ENCODE measurements at regions not wholly inside any gene's neighbourhood (a gene's known extent, or its start where the extent isn't known, plus 50 kb on each side); places are given as distances from the start of the nearest gene placed in this dataset.

DNA sequence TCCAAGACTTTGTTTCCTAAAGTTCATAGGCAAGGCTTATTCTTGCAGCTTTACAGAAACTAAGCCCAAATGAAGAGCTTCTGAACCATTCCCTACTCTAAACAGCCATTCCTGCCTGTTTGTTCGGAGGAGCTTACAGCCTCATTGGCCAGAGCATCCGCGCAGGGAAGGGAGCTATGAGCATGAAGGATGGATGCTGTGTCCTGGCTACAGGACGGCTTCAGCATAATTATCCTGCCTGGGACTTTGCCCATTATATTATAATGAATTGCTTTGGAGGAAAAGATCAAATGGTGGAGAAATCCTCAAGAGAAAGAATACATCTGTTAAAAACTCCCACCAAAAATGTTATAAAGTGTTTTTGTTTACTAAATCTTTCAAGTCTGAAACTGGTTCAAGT lies 378.2 kb upstream of the BTBD3 start:
- ATAC-seq: no peak
- no peak for DNase-seq (ENCODE audit: low spot score)

DNA sequence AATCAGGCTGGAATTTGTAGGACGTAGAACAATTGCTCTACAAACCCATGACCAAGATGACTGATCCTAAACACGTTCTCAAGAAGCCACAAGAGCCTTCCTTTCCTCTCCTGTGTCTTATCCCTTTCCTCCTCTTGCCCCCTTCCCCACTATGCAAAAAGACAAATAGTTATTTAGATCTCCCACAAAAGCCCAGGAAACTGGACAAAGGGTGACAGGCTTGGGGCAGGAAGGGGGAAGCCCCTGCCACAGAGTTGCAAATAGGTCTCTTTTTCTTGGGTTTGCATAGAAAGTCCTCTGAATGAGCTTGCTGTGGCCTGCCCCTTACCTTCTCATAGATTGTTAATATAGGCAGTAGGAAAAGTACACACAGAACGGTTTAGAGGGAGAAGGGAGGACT lies 377.1 kb upstream of the BTBD3 start:
- DNase-seq (ENCODE audit: low spot score): no peak

DNA sequence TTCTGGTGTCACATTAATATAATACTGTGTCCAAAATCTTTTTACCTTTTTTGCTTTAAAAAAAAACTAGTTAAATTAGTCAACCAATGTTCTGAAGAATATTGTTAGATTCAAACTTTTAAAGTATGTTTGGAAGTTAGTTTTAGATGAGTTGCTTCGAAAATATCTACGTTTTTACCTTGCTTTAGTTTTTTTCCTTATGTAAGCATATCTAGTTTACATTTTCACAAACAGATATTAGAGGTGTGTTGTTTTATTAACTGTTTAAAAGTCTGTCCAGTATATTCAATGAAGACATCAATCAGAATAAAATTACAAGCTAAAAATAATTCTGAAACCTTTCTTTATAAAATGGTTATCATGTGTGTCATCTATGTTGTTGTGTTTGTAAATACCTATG lies 375.0 kb upstream of the BTBD3 start:
- ATAC-seq (no peak), DNase-seq (ENCODE audit: low spot score) (no peak)

More for the DNA sequence above, 377.1 kb upstream of the BTBD3 start:
- no peak for ATAC-seq

DNA sequence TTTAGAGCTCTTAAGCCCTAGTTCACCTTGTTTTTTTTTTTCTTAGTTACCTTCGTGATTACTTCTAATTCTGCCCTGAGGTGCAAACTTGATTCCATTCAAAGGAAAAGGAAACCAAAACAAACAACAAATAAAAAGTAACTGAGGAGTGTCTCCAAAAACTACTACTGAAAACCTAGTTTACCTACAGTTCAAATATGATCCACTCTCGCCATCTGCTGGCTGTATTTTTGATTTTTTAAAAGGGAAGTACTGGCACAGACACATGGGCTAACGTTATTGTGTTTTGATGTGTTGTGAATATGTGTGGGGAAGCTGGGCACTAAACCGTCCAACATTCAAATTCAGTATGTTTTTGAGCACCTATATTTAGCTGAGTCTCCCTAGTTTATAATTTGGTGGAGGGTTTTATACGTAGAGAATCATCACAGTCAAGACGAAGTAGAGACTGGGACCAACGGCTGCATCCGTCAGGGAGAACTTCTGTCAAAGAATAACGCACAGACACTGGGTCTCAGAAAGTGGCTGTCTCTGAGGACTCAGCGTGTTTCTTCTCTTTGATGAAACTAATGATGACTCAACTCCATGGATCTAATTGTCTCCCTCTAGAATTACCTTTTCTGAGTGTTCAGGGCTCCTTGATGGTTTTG lies 373.5 kb upstream of the BTBD3 start:
- ATAC-seq (peak; percentile 83), DNase-seq (ENCODE audit: low spot score) (no peak)

DNA sequence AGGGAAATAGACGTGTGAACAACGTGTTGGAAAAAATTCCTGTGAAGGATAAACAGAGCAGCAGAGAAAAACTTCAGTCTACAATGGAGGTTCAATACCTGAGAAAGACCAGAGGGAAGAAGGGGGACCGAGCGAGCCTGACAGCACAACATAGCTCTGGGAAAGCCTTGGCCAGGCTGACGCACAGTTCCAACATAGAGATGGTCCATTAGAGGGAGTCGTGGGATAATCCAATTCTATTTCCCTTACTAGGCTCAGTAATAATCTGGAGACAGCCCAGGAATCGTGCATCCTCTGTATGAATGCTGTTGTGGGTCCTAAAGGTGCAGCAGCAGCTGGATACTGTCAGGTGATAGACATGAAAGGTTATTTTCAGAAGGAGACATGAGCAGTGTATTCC lies 370.8 kb upstream of the BTBD3 start:
- no peak for ATAC-seq
- DNase-seq (ENCODE audit: low spot score): no peak

DNA sequence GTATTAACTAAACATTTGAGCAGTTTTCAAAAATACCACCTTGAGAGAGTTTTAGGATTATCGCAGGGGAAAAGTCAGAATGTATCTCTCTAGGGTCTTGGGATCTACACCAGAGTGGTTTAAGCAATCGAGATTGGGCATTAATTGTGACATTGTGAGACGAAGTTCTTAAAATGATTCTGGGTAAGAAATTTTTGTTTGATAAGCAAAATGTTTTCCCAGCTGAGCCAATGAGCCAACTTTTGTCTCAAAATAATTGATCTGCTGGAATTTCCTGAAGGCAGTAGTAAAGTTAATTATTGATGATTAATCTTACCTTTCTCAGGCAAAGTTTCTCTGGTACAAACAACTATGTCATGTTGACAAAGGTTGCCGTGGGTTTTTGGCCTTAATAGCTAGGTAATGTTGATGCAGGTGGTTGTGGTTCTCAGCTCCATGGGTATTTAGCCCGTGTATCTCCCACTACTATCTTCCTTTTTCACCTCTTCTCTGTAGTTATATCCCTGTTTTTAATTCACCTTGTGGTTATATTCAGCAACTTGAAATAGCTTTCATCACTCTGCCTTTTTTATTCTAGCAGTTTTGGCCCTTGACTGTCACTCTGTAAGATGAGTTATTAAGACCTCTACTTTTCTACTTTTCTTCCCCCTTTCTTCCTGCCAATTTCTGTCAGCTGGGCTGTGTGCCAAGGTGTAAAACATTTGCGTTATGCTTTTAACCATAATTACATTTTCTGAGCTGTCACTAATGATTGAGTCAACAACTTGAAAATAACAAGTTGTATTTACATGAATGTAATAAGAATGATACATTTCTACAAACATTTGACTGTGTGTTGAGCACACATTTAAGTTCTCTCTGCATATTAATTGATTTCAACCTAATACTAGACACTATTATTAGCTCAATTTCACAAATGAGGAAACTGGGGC lies 368.3 kb upstream of the BTBD3 start:
- ATAC-seq: peak; percentile 60

DNA sequence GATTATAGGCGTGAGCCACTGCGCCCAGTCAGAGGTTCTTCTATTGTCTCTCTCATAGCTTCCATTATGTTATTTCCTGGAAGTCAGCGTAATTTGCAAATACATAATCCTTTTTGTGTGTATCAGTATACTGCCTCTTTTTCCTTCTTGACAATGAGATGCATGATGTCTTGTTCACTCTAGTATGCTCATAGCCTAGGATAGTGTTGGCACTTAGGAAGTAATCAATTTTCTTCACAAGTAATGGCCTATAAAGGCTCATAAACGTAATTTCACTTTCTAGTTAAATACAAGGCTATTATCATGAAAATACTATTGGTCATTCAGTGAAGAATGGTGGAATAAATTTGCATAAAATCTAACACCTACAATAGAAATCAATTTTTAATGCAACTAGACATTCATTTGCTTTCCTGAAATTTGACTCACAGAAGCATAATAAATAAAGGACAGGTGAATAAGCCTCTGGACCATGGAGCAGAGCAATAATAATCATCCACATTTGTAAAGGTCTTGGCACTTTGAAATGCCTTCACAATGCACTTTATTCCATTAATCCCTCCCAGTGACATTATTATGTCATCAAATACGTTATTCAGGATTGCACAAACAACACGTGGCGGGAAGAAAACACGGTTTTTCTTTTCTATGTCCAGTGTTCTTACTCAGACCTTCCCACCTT lies 366.9 kb upstream of the BTBD3 start:
- DNase-seq (ENCODE audit: low spot score) (no peak), ATAC-seq (no peak)

More for the DNA sequence above, 368.3 kb upstream of the BTBD3 start:
- no peak for DNase-seq (ENCODE audit: low spot score)

DNA sequence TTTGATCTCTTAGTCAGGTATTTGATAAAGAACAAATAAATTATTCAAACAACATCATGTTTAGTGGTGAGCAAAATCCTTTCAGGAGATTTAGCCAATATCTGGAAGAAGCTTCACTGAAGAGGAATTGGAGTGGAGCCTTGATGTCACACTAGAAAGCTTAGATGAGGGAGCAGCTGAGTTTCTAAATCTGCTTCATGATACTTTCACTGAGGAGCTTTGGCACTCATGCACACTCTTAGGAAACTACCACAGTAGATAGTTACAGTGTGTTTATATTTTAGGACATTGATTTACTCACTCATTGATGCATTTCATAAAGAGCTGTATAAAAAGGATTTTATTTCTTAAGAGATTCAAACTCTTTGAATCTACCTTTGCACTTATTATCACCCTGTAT lies 366.2 kb upstream of the BTBD3 start:
- DNase-seq (ENCODE audit: low spot score): no peak
- no peak for ATAC-seq

DNA sequence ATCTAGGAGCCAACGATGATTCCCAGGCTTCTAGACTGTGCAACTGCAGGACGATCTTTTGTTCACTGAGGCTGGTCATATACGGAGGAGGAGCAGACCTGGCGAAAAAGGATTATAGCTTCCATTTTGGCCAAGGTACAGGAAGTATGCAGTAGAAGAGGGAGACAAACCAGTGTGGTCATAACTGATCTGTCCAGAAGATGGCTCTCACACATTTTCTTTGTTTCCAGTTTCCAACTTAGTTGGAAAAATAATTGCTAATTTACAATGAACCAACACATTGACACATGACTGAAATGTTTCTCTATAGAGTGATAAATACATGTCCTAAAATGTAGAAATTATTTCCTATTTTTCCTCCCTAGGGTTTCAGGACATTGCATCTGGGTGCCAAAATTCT lies 364.1 kb upstream of the BTBD3 start:
- DNase-seq (ENCODE audit: low spot score): no peak

DNA sequence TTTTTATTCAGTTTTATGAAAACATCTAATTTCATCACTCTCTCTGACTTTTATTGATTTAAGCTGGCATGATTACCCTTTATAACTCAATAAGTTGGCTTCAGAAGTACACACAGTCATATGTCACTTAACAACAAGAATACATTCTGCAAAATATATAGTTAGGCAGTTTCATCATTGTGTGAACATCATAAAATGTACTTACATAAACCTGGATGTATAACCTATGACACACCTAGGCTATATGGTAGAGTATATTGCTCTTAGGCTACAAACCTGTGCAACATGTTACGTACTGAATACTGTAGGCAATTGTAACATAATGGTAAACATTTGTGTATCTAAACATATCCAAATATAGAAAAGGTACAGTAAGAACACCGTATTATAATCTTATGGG lies 362.2 kb upstream of the BTBD3 start:
- DNase-seq (ENCODE audit: low spot score): no peak
- ATAC-seq: no peak

More for the DNA sequence above, 364.1 kb upstream of the BTBD3 start:
- peak; percentile 68 for ATAC-seq

DNA sequence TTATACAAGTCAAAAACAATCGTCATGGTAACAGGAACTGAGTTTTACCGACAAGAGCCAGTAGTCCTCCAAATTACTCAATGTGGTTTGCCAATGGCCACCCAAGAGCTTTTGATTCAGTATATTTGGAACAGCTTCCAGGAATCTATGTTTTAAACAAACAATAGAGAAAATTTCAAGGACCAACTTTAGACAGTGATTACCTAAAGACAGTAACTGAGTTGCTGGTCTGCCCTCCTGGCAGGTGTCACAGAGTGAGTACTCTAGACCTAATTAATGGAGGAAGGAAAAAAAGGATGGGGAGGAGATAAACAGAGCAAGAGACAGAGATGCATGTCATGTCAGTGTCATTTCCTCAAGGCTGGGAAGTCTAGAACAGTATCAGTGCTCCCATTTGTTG lies 361.3 kb upstream of the BTBD3 start:
- ATAC-seq: no peak
- DNase-seq (ENCODE audit: low spot score): no peak

DNA sequence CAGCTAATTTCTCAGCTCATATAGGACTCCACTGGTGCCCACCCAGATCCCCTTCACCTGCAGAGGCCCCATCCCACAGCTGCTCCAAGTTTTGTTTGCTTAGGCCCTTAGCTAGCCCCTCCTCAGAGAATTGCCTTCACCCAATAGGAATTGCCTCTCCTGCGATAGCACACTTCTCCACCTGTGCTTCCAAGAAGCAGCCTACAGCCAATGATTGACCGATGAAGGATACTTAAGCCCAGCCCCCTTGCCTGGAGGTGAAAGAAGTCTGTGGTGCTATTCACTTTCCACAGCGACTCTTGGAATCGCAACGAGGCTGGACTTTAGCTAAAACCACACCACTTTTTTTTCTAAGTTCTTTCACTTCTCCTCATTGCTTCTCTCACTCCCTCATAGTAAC lies 353.2 kb upstream of the BTBD3 start:
- DNase-seq (ENCODE audit: low spot score) (no peak), ATAC-seq (no peak)

DNA sequence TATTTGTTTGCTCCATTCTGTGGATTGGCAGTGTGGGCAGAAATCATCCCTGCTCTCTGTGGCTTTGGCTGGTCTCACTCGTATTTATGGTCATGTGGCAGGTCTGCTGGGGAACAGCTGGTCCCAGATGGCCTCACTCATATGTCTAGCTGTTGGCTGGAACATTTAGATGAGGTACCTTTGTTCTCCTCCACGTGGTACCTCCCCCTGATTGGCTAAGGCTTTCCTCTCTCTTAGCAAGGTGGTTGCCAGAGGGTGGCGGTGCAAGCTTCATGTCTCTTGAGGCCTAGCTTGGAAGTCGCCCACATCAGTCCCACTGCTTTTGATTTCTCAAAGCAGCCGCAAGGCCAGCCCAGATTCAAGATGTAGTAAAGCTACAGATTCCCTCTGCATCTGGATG lies 348.5 kb upstream of the BTBD3 start:
- DNase-seq (ENCODE audit: low spot score) (no peak), ATAC-seq (no peak)

DNA sequence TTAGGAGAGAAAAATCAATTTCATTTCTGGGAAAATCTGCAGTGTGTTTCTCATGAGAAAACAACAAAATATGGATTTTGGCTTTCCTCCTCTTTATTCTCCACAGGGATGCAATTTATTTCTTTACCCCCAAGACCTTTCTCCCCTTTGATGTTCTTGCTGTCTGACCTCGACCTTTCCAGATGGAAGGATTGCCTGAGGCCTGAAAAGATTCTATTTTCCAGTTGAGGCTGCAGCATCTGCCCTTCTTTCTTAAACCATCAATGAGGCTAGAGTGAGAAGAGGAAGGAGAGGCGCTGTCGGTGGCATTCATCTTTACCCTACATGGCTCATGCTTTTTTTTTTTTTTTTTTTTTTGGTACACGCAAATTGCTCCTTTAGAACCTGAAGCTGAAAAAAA lies 344.2 kb upstream of the BTBD3 start:
- DNase-seq (ENCODE audit: low spot score): no peak
- no peak for ATAC-seq

DNA sequence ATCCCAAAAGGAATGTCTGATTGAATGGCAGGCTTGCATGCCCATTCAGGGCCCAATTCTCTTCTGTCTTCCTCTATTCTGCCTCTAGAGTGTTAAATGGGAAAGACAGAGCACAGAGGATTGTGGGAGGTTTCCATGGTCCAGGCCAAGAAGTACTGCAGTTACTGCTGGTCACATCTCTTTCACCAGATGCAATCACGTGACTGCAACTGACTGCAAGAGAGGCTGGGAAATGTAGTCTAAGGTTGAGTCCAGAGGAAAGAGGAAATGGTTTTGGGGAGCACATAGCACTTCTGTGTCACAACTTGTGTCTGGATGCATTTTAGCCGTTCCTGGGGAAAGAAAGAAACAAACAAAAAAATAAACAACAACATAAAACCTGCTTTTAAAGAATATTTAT lies 336.4 kb upstream of the BTBD3 start:
- ATAC-seq (no peak), DNase-seq (ENCODE audit: low spot score) (no peak)

DNA sequence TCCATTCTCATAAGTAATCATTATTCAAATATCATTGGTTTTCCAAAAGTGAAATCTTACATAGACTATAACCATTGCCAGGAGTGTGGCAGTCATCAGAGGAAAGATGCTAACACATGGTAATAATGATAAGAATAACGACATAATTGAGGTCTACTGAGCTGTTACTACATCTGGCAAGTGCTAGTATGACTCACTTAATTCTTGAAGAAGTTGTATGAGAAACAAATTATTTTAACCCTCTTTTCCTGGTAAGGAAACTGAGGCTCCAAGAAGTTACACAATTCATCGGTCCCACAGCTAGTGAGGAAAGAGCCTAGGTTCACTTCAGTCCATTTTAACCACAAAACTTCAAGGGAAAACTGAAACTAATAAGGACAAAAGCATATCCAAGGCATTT lies 335.6 kb upstream of the BTBD3 start:
- DNase-seq (ENCODE audit: low spot score) (no peak), ATAC-seq (no peak)

DNA sequence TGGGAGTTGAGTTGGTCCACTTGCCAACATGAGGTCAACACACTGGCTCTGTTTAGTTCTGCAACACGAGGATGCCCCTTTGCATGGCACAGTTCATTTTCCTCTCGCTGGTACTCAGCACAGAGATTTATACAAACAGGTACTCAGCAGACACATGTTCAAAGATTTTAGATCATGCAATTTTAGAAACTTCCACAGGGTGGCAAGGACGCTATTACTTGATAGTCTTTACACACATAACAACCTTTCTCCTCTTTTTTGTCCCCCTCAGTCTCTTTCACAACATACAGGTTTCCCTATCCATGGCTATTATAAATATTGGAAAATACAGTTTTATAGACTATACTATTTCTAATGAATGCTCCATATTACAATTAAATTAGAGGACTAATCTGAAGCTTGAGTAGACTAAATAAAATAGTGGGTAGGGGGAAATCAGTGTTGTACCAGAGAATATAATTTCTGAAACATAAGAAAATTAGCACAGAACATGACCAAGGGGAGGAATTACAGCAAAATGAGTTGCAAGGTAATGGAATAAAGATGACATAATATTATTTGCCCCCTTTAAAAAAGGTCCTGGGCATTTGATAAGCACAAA lies 331.8 kb upstream of the BTBD3 start:
- DNase-seq (ENCODE audit: low spot score): no peak
- ATAC-seq: peak; percentile 88

DNA sequence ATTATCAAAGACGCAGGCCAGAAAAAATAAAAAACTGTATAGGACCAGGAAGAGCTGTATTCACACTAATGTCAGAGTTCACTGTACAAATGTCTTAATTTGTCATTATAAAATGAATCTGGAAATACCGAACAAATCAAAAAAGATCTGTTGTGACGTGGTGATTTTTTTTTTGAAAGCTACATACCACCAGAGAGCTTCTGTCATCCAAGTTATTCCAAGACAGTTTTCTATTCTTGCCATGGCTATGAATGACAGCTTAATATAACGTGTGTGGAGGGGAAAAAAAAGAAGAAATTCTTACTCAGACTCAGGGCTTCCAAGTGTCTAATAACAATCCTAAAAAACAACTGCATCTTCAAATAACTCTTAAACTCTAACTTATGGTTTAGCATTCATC lies 328.8 kb upstream of the BTBD3 start:
- DNase-seq (ENCODE audit: low spot score): no peak
- no peak for ATAC-seq

DNA sequence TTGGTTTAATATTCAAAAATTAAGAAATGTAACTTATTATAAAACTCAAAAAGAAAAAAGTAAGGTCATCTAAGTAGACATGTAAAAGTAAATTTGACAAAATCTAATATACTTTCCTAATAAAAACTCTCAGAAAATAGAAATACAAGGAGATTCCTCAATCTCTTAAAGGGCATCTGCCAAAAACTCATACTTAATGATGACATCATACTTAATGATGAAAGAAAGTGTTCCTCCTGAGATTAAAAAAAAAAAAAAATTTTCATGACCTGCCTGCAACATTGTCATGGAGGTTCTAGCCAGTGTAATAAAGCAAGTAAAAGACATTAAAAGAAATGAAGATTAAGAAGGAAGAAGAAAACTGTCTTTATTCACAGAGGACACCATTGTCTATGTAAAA lies 325.7 kb upstream of the BTBD3 start:
- no peak for ATAC-seq

DNA sequence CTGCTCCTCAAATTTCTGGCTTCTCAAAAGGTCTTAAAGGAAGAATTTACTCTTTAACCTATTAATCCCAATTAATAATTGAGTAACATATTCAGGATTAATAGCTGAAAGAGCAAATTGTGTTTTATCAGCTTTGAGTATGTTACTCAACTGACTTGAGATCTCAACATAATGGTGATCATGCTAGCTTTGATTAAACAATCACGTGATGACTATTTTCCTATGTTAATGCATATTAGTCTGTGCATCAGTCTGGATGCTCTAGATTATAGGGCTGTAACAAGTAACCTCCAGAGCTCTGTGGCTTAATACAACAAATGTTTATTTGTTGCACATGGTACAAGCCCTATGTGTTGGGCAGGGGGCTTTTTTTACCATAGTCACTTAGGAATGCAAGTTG lies 313.4 kb upstream of the BTBD3 start:
- DNase-seq (ENCODE audit: low spot score): no peak
- ATAC-seq: no peak

More for the DNA sequence above, 325.7 kb upstream of the BTBD3 start:
- no peak for DNase-seq (ENCODE audit: low spot score)

DNA sequence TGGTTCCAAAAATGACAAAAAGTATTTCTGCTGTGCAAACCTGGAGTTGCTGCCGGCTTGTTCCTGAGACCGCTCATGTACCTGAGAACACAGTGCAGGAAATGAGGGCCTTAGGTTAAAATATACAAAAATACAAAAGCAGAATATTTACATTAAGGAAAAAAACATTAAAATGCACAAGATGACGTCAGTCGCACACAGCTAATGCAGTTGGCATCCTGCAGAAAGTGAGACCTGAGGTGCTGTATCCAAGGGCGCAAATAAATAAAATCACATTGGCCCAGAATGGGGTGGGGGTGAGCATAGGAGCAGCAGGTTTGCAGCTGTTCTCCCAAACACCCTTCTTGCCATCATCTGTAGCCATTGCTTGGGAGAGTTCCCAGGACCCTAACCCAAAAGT lies 310.6 kb upstream of the BTBD3 start:
- ATAC-seq (no peak), DNase-seq (ENCODE audit: low spot score) (no peak)
